HepG2 (cell line): ENCODE measurements at regions not wholly inside any gene's neighbourhood (a gene's known extent, or its start where the extent isn't known, plus 50 kb on each side); places are given as distances from the start of the nearest gene placed in this dataset.

Experiments
- ATAC-seq: fragments of 200-7000 bp; cut with Tn5 transposase; 3 replicates; pipeline ENCODE4 v1.9.1; 2020; ENCODE audit warnings: mild to moderate bottlenecking, moderate library complexity
- BruUV-seq: library from RNA; stranded (reverse); fragments of 400-500 nt; replicated peaks from 2 replicates; lab custom pipeline; 2021; lab: Mats Ljungman, UMichigan
- CTCF ChIA-PET: fragments of 300-600 bp; formaldehyde crosslinking; extraction: SDS; loops from one replicate; lab custom pipeline; 2021; ENCODE audit warnings: low total read pairs, inconsistent platforms, low intra/inter-chr PET ratio; lab: Yijun Ruan, JAX
- POLR2A ChIA-PET: fragments of 350-600 bp; sonication (Branson Sonifier 250); formaldehyde crosslinking; loops from one replicate; lab custom pipeline; 2020; ENCODE audit warnings: antibody characterized with exemption, inconsistent platforms; lab: Yijun Ruan, JAX
- DNase-seq: peaks from one replicate; pipeline ENCODE4 v3.0.0-alpha.2; 2015; ENCODE audit warnings: low spot score
- FAIRE-seq: peaks from 3 replicates; lab custom pipeline; 2011; peaks lifted over from hg19 to GRCh38; lab: Jason Lieb, UNC
- H2AFZ ChIP-seq: one replicate; pipeline ENCODE4 v1.6.1; 2011; ENCODE audit warnings: low read length, inconsistent platforms
- H3K27ac ChIP-seq: fragments of 300-600 bp; 3 replicates; pipeline ENCODE4 v1.8.0; 2011; ENCODE audit warnings: mixed run types, mild to moderate bottlenecking, mixed read lengths, low read length, inconsistent platforms; ENCODE audit not compliant: insufficient read depth; ENCODE audit errors: extremely low read length
- H3K27me3 ChIP-seq, 2 experiments: fragments of 200-600 bp in 1 of 2; 2 replicates in 1 of 2; 3 replicates in 1 of 2; pipeline versions ENCODE4 v1.6.0 to v1.8.0; 2011; ENCODE audit warnings: low read length in 2 of 2, mild to moderate bottlenecking in 2 of 2, moderate library complexity in 2 of 2, inconsistent platforms in 1 of 2; ENCODE audit not compliant: insufficient read depth in 2 of 2, control insufficient read depth in 1 of 2
- H3K36me3 ChIP-seq, 2 experiments: fragments of 200-600 bp in 1 of 2; replicated peaks in 1 of 2; 2 replicates in 1 of 2; 3 replicates in 1 of 2; pipeline versions ENCODE4 v1.5.1 to v1.8.0; 2011; ENCODE audit warnings: low read length in 2 of 2, inconsistent platforms in 1 of 2; ENCODE audit not compliant: insufficient read depth in 2 of 2, control insufficient read depth in 1 of 2
- H3K4me1 ChIP-seq: 2 replicates; pipeline ENCODE4 v1.5.1; 2012; ENCODE audit warnings: low read length, inconsistent platforms; ENCODE audit not compliant: insufficient read depth
- H3K4me2 ChIP-seq: 2 replicates; pipeline ENCODE4 v1.6.0; 2011; ENCODE audit warnings: low read depth, low read length, inconsistent platforms
- H3K4me3 ChIP-seq, 3 experiments: fragments of 200-600 bp in 1 of 3; sonication (generic), shearing (Covaris generic) in 1 of 3; replicated peaks in 1 of 3; 2 replicates each; pipeline ENCODE4 v1.5.1; 2011 to 2016; ENCODE audit warnings: low read length in 3 of 3, inconsistent platforms in 2 of 3, low read depth in 2 of 3, mild to moderate bottlenecking in 2 of 3, control low read depth in 1 of 3, mixed read lengths in 1 of 3; ENCODE audit not compliant: insufficient read depth in 1 of 3
- H3K79me2 ChIP-seq: one replicate; pipeline ENCODE4 v1.6.1; 2011; ENCODE audit warnings: low read length, inconsistent platforms; ENCODE audit not compliant: insufficient read depth
- H3K9ac ChIP-seq: 2 replicates; pipeline ENCODE4 v1.6.0; 2011; ENCODE audit warnings: mild to moderate bottlenecking, low read depth, low read length, inconsistent platforms; ENCODE audit not compliant: insufficient read depth
- H3K9me3 ChIP-seq: 2 replicates; pipeline ENCODE4 v1.5.1; 2012; ENCODE audit warnings: mild to moderate bottlenecking, low read length
- H4K20me1 ChIP-seq: 2 replicates; pipeline ENCODE4 v1.6.0; 2011; ENCODE audit warnings: inconsistent platforms, mild to moderate bottlenecking, low read length, moderate library complexity; ENCODE audit not compliant: insufficient read depth
- AKAP8 ChIP-seq: sonication (generic); formaldehyde crosslinking; IDR thresholded peaks from 2 replicates; pipeline ENCODE4 v1.5.1; 2020; ENCODE audit warnings: mild to moderate bottlenecking, missing genetic modification reagents
- ARID4A ChIP-seq: sonication (generic); formaldehyde crosslinking; IDR thresholded peaks from 2 replicates; pipeline ENCODE4 v1.5.0; 2020; ENCODE audit warnings: mild to moderate bottlenecking, missing genetic modification reagents, borderline replicate concordance
- ATRX ChIP-seq: sonication (generic); formaldehyde crosslinking; IDR thresholded peaks from 2 replicates; pipeline ENCODE4 v1.4.0; 2020; ENCODE audit warnings: missing genetic modification reagents, borderline replicate concordance
- HDAC1 ChIP-seq: sonication (generic); formaldehyde crosslinking; IDR thresholded peaks from 2 replicates; pipeline ENCODE4 v1.5.1; 2020; ENCODE audit warnings: mild to moderate bottlenecking, missing genetic modification reagents
- SRSF9 ChIP-seq: fragments of 200-400 bp; formaldehyde crosslinking; IDR thresholded peaks from 2 replicates; pipeline ENCODE4 v1.6.1; 2018; ENCODE audit warnings: borderline replicate concordance, mild to moderate bottlenecking, low read depth, low read length; ENCODE audit not compliant: insufficient read depth, poor library complexity, severe bottlenecking
- SRY ChIP-seq: sonication (generic); formaldehyde crosslinking; IDR thresholded peaks from 2 replicates; pipeline ENCODE4 v1.8.0; 2022; ENCODE audit warnings: mild to moderate bottlenecking, missing genetic modification reagents
- SYNCRIP ChIP-seq: fragments of 200-400 bp; formaldehyde crosslinking; IDR thresholded peaks from 2 replicates; pipeline ENCODE4 v1.6.1; 2018; ENCODE audit warnings: mild to moderate bottlenecking, low read depth, low read length; ENCODE audit not compliant: insufficient read depth
- TBL1XR1 ChIP-seq: fragments of 150-350 bp; IDR thresholded peaks from 2 replicates; pipeline ENCODE4 v1.6.1; 2014; ENCODE audit warnings: borderline replicate concordance, low read length; ENCODE audit not compliant: partially characterized antibody
- ZBTB7A ChIP-seq: sonication (generic); formaldehyde crosslinking; IDR thresholded peaks from 2 replicates; pipeline ENCODE4 v1.8.0; 2022; ENCODE audit warnings: mild to moderate bottlenecking, missing genetic modification reagents
- ZNF280D ChIP-seq: sonication (generic); formaldehyde crosslinking; IDR thresholded peaks from 2 replicates; pipeline ENCODE4 v1.5.1; 2020; ENCODE audit warnings: mild to moderate bottlenecking, missing genetic modification reagents
- ZNF562 ChIP-seq: sonication (generic); formaldehyde crosslinking; IDR thresholded peaks from 2 replicates; pipeline ENCODE4 v1.8.0; 2022; ENCODE audit warnings: missing genetic modification reagents, borderline replicate concordance
- WGBS: methylation state at CpG from one replicate; pipeline ENCODE4 v1.1.6; 2017; ENCODE audit warnings: low lambda C conversion rate; 5-methylcytosine and 5-hydroxymethylcytosine counted together
- in situ Hi-C: cut with HindIII; loops from 2 replicates; pipeline ENCODE4 v1.10.0; 2017; ENCODE audit warnings: low pct_unique_long_range_greater_than_20kb; ENCODE audit not compliant: extremely low pct_ligation_motif_present
- intact Hi-C: fragments of 100-400 bp; cut with micrococcal nuclease; formaldehyde crosslinking; loops from one replicate; pipeline ENCODE4 v1.10.0; 2022; ENCODE audit not compliant: unreplicated experiment
- TF ChIP-seq, protein P1 (sequence below): sonication (generic); formaldehyde crosslinking; IDR thresholded peaks from 2 replicates; pipeline ENCODE4 v1.4.0; 2020; ENCODE audit warnings: missing genetic modification reagents

- no peak for TF ChIP-seq ARID4A (CRISPR knock-in tag)
- TF ChIP-seq, protein P1, sequence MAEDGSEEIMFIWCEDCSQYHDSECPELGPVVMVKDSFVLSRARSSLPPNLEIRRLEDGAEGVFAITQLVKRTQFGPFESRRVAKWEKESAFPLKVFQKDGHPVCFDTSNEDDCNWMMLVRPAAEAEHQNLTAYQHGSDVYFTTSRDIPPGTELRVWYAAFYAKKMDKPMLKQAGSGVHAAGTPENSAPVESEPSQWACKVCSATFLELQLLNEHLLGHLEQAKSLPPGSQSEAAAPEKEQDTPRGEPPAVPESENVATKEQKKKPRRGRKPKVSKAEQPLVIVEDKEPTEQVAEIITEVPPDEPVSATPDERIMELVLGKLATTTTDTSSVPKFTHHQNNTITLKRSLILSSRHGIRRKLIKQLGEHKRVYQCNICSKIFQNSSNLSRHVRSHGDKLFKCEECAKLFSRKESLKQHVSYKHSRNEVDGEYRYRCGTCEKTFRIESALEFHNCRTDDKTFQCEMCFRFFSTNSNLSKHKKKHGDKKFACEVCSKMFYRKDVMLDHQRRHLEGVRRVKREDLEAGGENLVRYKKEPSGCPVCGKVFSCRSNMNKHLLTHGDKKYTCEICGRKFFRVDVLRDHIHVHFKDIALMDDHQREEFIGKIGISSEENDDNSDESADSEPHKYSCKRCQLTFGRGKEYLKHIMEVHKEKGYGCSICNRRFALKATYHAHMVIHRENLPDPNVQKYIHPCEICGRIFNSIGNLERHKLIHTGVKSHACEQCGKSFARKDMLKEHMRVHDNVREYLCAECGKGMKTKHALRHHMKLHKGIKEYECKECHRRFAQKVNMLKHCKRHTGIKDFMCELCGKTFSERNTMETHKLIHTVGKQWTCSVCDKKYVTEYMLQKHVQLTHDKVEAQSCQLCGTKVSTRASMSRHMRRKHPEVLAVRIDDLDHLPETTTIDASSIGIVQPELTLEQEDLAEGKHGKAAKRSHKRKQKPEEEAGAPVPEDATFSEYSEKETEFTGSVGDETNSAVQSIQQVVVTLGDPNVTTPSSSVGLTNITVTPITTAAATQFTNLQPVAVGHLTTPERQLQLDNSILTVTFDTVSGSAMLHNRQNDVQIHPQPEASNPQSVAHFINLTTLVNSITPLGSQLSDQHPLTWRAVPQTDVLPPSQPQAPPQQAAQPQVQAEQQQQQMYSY (CRISPR knock-in tag), result no peak
- no peak for TF ChIP-seq TBL1XR1
- TF ChIP-seq SRY, result no peak
- TF ChIP-seq, all 625 proteins: peak for 0
Observed at GRCh38 chr12:82554529-82554928, 132.2 kb upstream of the TMTC2 start (continued).

GRCh38 chr12:82555699-82556098 lies 131.0 kb upstream of the TMTC2 start:
- DNase-seq (no peak), ATAC-seq (no peak), FAIRE-seq (no peak)
- no peak overlapping the region for H3K4me3 ChIP-seq
- no peaks in the 10 kb centered on the region for H4K20me1 ChIP-seq
- in situ Hi-C loops (no loop called here), intact Hi-C loops (loop anchor here (5.0 kb wide), 1 partner anchor 173 kb away; no protein-coding TSS in a partner anchor)
- CTCF ChIA-PET, result no interaction called here
- H3K79me2 ChIP-seq, result no peaks in the 10 kb centered on the region
- H3K9me3 ChIP-seq, result peaks cover 23% of the 10 kb centered on the region
- no TSS peak for BruUV-seq
- POLR2A ChIA-PET, result no interaction called here
- no peak overlapping the region for H3K27ac ChIP-seq
- H3K27me3 ChIP-seq, result no peaks in the 10 kb centered on the region
- no peak overlapping the region for H3K9ac ChIP-seq
- WGBS, result 0% methylated on average over 1 of the region's 1 CpG
- no peak overlapping the region for H2AFZ ChIP-seq
- H3K36me3 ChIP-seq, result no peaks in the 10 kb centered on the region
- H3K4me1 ChIP-seq, result no peaks in the 10 kb centered on the region
- no peak overlapping the region for H3K4me2 ChIP-seq
- no peak for TF ChIP-seq ZBTB7A (CRISPR knock-in tag)
- no peak for TF ChIP-seq AKAP8 (CRISPR knock-in tag)
- TF ChIP-seq HDAC1 (CRISPR knock-in tag), result no peak
- no peak for TF ChIP-seq ATRX
- TF ChIP-seq SYNCRIP, result no peak
- TF ChIP-seq ZNF280D (CRISPR knock-in tag), result no peak
- TF ChIP-seq SRSF9, result no peak
- no peak for TF ChIP-seq ZNF562 (CRISPR knock-in tag)
